ENCODE measurements at regions not wholly inside any gene's neighbourhood (a gene's known extent, or its start where the extent isn't known, plus 50 kb on each side); places are given as distances from the start of the nearest gene placed in this dataset.

- no peak for TF ChIP-seq CTCF (IDR thresholded peaks at IDR 0.05)
- H3K27me3 ChIP-seq (ENCODE audit: low read depth): no peaks in the 10 kb centered on the region
- DNase-seq (no peak), ATAC-seq (no peak)
- H3K27ac ChIP-seq: no peak overlapping the region
- intact Hi-C loops (cut with DNase I): no loop called here
- H3K36me3 ChIP-seq: no peaks in the 10 kb centered on the region
- H3K4me3 ChIP-seq: no peak overlapping the region
- no peaks in the 10 kb centered on the region for H3K4me1 ChIP-seq
- H3K9me3 ChIP-seq: no peaks in the 10 kb centered on the region
These were observed 169.4 kb upstream of the CSNK1A1L start for GRCh38 chr13:37274569-37275497.

- no peak overlapping the region for H3K4me3 ChIP-seq
- no peaks in the 10 kb centered on the region for H3K27me3 ChIP-seq (ENCODE audit: low read depth)
- DNase-seq (no peak), ATAC-seq (no peak)
- H3K36me3 ChIP-seq: no peaks in the 10 kb centered on the region
- no peak for TF ChIP-seq CTCF (IDR thresholded peaks at IDR 0.05)
- no peak overlapping the region for H3K27ac ChIP-seq
- no peaks in the 10 kb centered on the region for H3K9me3 ChIP-seq
- H3K4me1 ChIP-seq: no peaks in the 10 kb centered on the region
- intact Hi-C loops (cut with DNase I): no loop called here
These were observed 168.4 kb upstream of the CSNK1A1L start for GRCh38 chr13:37273836-37274235.

GRCh38 chr13:37270226-37271001 lies 164.9 kb upstream of the CSNK1A1L start:
- H3K4me3 ChIP-seq: no peak overlapping the region
- intact Hi-C loops (cut with DNase I): no loop called here
- no peaks in the 10 kb centered on the region for H3K36me3 ChIP-seq
- H3K9me3 ChIP-seq: no peaks in the 10 kb centered on the region
- ATAC-seq (no peak), DNase-seq (no peak)
- H3K27ac ChIP-seq: no peak overlapping the region
- H3K4me1 ChIP-seq: no peaks in the 10 kb centered on the region
- no peaks in the 10 kb centered on the region for H3K27me3 ChIP-seq (ENCODE audit: low read depth)
- no peak for TF ChIP-seq CTCF (IDR thresholded peaks at IDR 0.05)

- DNase-seq: no peak
- intact Hi-C loops (cut with DNase I): no loop called here
- Histone ChIP-seq H3K4me3 (no peak overlapping the region), H3K4me1 (no peaks in the 10 kb centered on the region), H3K27ac (no peak overlapping the region), H3K27me3 (ENCODE audit: low read depth) (no peaks in the 10 kb centered on the region), H3K9me3 (peaks cover 18% of the 10 kb centered on the region), H3K36me3 (no peaks in the 10 kb centered on the region)
- TF ChIP-seq CTCF (IDR thresholded peaks at IDR 0.05): no peak
- no peak for ATAC-seq
These were observed 158.4 kb upstream of the CSNK1A1L start for GRCh38 chr13:37263871-37264270.

- ATAC-seq (no peak), DNase-seq (no peak)
- H3K36me3 ChIP-seq: no peaks in the 10 kb centered on the region
- peaks cover 18% of the 10 kb centered on the region for H3K9me3 ChIP-seq
- intact Hi-C loops (cut with DNase I): no loop called here
- no peaks in the 10 kb centered on the region for H3K4me1 ChIP-seq
- no peaks in the 10 kb centered on the region for H3K27me3 ChIP-seq (ENCODE audit: low read depth)
- no peak overlapping the region for H3K27ac ChIP-seq
- no peak overlapping the region for H3K4me3 ChIP-seq
- TF ChIP-seq CTCF (IDR thresholded peaks at IDR 0.05): no peak
These were observed 152.2 kb upstream of the CSNK1A1L start for GRCh38 chr13:37257706-37258105.
